ENCODE measurements at regions not wholly inside any gene's neighbourhood (a gene's known extent, or its start where the extent isn't known, plus 50 kb on each side); places are given as distances from the start of the nearest gene placed in this dataset.

- TF ChIP-seq CTCF (IDR thresholded peaks at IDR 0.05) (no peak), POLR2A (IDR thresholded peaks at IDR 0.05) (no peak), POLR2AphosphoS5 (IDR thresholded peaks at IDR 0.05) (peak in 1 of 4 donors; percentile 14)
Observed at GRCh38 chr7:130932667-130933432, 198.8 kb upstream of the KLF14 start.

All from sigmoid colon (tissue), 4 donors.